DOHH2 (cell line): ENCODE measurements at regions not wholly inside any gene's neighbourhood (a gene's known extent, or its start where the extent isn't known, plus 50 kb on each side); places are given as distances from the start of the nearest gene placed in this dataset.

Experiments used
- CTCF ChIP-seq: fragments of 200-600 bp; sonication (generic); IDR thresholded peaks from one replicate; pipeline ENCODE4 v1.5.1; 2014; ENCODE audit warnings: antibody characterized with exemption, mild to moderate bottlenecking, low read depth, low read length; ENCODE audit not compliant: poor library complexity, severe bottlenecking
- EZH2phosphoT487 ChIP-seq: fragments of 200-600 bp; sonication (generic); IDR thresholded peaks from 2 replicates; pipeline ENCODE4 v1.6.1; 2017; ENCODE audit warnings: borderline replicate concordance, mild to moderate bottlenecking, antibody characterized with exemption, low read length, moderate library complexity, mixed read lengths

GRCh38 chr4:1538096-1538410 is 131.8 kb upstream of the NKX1-1 start:
- TF ChIP-seq CTCF (no peak), EZH2phosphoT487 (no peak)
